Osteoblast (primary cell): ENCODE measurements at regions not wholly inside any gene's neighbourhood (a gene's known extent, or its start where the extent isn't known, plus 50 kb on each side); places are given as distances from the start of the nearest gene placed in this dataset.

ENCODE experiments used
- DNase-seq: peaks from one replicate; pipeline ENCODE4 v3.0.0; 2011; ENCODE audit warnings: low spot score, mixed read lengths; ENCODE audit not compliant: insufficient read length; ENCODE audit errors: missing footprints
- H2AFZ ChIP-seq: 2 replicates; pipeline ENCODE4 v1.6.0; 2011; ENCODE audit warnings: mild to moderate bottlenecking, low read length
- H3K27ac ChIP-seq: 2 replicates; pipeline ENCODE4 v1.5.1; 2011; ENCODE audit warnings: mild to moderate bottlenecking, low read depth, low read length, moderate library complexity
- H3K27me3 ChIP-seq: 2 replicates; pipeline ENCODE4 v1.6.0; 2012; ENCODE audit warnings: mild to moderate bottlenecking, control low read depth, inconsistent platforms, low read length, moderate library complexity; ENCODE audit not compliant: insufficient read depth
- H3K36me3 ChIP-seq: 2 replicates; pipeline ENCODE4 v1.5.1; 2011; ENCODE audit warnings: mild to moderate bottlenecking, low read length, control low read depth, moderate library complexity; ENCODE audit not compliant: insufficient read depth
- H3K4me1 ChIP-seq: 2 replicates; pipeline ENCODE4 v1.5.1; 2011; ENCODE audit warnings: mild to moderate bottlenecking, low read length, control low read depth, moderate library complexity; ENCODE audit not compliant: insufficient read depth
- H3K4me2 ChIP-seq: 2 replicates; pipeline ENCODE4 v1.6.0; 2011; ENCODE audit warnings: mild to moderate bottlenecking, low read length; ENCODE audit not compliant: insufficient read depth
- H3K4me3 ChIP-seq: fragments of 200-600 bp; sonication (generic); 3 replicates; pipeline ENCODE4 v1.5.1; 2012; ENCODE audit warnings: mild to moderate bottlenecking, low read length, inconsistent platforms; ENCODE audit not compliant: insufficient read depth
- H3K79me2 ChIP-seq: 2 replicates; pipeline ENCODE4 v1.6.0; 2012; ENCODE audit warnings: mild to moderate bottlenecking, low read length, control low read depth, inconsistent platforms; ENCODE audit not compliant: insufficient read depth
- H3K9me3 ChIP-seq: 2 replicates; pipeline ENCODE4 v1.5.1; 2011; ENCODE audit warnings: low read depth, low read length, control low read depth
- H4K20me1 ChIP-seq: 2 replicates; pipeline ENCODE4 v1.6.0; 2012; ENCODE audit warnings: mild to moderate bottlenecking, low read length, control low read depth; ENCODE audit not compliant: insufficient read depth
- TF ChIP-seq, protein P1 (sequence below): IDR thresholded peaks from 2 replicates; pipeline ENCODE4 v1.5.1; 2011; ENCODE audit warnings: mild to moderate bottlenecking, low read depth, low read length, moderate library complexity; ENCODE audit errors: extremely low read depth

GRCh38 chr3:1998739-1999138 lies 99.9 kb upstream of the CNTN4 start:
- H3K79me2 ChIP-seq, result no peaks in the 10 kb centered on the region
- H2AFZ ChIP-seq, result no peak overlapping the region
- H3K9me3 ChIP-seq, result peaks cover 2% of the 10 kb centered on the region
- no peaks in the 10 kb centered on the region for H3K4me1 ChIP-seq
- DNase-seq, result no peak
- TF ChIP-seq, protein P1, sequence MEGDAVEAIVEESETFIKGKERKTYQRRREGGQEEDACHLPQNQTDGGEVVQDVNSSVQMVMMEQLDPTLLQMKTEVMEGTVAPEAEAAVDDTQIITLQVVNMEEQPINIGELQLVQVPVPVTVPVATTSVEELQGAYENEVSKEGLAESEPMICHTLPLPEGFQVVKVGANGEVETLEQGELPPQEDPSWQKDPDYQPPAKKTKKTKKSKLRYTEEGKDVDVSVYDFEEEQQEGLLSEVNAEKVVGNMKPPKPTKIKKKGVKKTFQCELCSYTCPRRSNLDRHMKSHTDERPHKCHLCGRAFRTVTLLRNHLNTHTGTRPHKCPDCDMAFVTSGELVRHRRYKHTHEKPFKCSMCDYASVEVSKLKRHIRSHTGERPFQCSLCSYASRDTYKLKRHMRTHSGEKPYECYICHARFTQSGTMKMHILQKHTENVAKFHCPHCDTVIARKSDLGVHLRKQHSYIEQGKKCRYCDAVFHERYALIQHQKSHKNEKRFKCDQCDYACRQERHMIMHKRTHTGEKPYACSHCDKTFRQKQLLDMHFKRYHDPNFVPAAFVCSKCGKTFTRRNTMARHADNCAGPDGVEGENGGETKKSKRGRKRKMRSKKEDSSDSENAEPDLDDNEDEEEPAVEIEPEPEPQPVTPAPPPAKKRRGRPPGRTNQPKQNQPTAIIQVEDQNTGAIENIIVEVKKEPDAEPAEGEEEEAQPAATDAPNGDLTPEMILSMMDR, result no peak
- no peak overlapping the region for H3K27ac ChIP-seq
- no peaks in the 10 kb centered on the region for H3K27me3 ChIP-seq
- H3K4me2 ChIP-seq, result no peak overlapping the region
- no peaks in the 10 kb centered on the region for H3K36me3 ChIP-seq
- no peaks in the 10 kb centered on the region for H4K20me1 ChIP-seq
- no peak overlapping the region for H3K4me3 ChIP-seq

DNA sequence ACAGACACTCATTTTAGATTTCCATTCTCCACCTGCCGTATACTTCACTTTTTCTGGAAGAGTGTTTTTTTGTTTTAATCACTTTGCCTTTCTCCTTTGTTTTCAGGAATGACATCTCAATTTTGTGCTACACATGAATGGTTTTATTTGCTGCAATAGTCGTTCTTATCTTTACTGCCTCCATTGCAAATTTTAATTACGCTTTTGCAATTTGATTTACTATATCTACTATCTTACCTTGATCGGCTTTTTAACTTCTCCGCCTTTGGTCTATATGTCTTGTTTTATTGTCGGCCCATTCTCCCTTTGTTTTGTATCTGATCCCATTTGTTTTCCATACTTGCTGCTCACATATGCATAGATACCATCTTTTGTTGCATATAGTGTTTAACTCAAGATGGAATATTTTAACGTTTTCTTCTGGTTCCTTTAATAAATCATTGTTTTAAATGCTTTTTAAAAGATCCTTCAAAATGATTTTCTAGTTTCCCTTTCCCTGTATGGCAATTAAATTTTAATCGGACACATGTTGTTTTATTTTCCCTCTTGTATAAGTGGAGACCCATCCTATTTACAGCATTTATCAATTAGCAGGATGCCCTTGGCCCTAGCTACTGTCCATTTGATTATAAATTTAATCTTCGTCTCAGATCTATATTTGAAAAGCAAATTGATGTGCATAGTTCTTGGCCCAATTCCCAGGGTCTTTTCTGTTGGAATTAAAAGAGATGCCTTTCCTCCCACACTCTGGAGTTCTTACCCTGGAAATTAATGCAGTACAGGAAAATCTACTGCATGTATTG lies 97.2 kb upstream of the CNTN4 start:
- H3K4me3 ChIP-seq, result no peak overlapping the region
- no peak overlapping the region for H3K27ac ChIP-seq
- H3K79me2 ChIP-seq, result no peaks in the 10 kb centered on the region
- H4K20me1 ChIP-seq, result no peaks in the 10 kb centered on the region
- DNase-seq, result no peak
- H3K36me3 ChIP-seq, result no peaks in the 10 kb centered on the region
- no peak overlapping the region for H2AFZ ChIP-seq
- no peaks in the 10 kb centered on the region for H3K4me1 ChIP-seq
- TF ChIP-seq, protein P1, result no peak
- H3K4me2 ChIP-seq, result no peak overlapping the region
- peaks cover 2% of the 10 kb centered on the region for H3K9me3 ChIP-seq
- no peaks in the 10 kb centered on the region for H3K27me3 ChIP-seq

DNA sequence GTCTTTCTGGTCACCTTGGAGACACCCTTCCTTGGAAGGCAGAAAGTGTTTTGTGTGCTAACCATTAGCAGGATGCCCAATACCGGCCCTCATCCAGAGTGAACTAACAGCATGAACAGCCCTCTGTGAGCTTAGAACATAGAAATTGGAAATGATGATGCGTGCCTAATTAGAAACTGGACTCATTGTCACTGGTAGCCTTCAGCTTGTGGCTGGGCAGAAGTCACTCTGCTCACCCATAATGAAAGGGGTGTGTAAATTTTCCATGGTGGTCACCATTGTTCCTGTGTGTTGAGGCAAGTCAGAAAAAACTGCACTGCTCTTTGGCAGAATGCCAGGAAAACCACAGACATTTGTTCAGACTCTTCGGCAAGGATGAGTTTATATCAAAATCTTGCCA lies 74.7 kb upstream of the CNTN4 start:
- H3K27me3 ChIP-seq, result no peaks in the 10 kb centered on the region
- H4K20me1 ChIP-seq, result no peaks in the 10 kb centered on the region
- H3K79me2 ChIP-seq, result no peaks in the 10 kb centered on the region
- no peak overlapping the region for H3K4me2 ChIP-seq
- no peak overlapping the region for H3K4me3 ChIP-seq
- TF ChIP-seq, protein P1, result no peak
- no peak overlapping the region for H2AFZ ChIP-seq
- H3K27ac ChIP-seq, result no peak overlapping the region
- H3K9me3 ChIP-seq, result peaks cover 5% of the 10 kb centered on the region
- H3K4me1 ChIP-seq, result no peaks in the 10 kb centered on the region
- no peak for DNase-seq
- no peaks in the 10 kb centered on the region for H3K36me3 ChIP-seq

- no peak overlapping the region for H2AFZ ChIP-seq
- H3K27me3 ChIP-seq, result no peaks in the 10 kb centered on the region
- H3K27ac ChIP-seq, result no peak overlapping the region
- DNase-seq, result no peak
- H3K4me3 ChIP-seq, result no peak overlapping the region
- H3K79me2 ChIP-seq, result no peaks in the 10 kb centered on the region
- peaks cover 5% of the 10 kb centered on the region for H3K9me3 ChIP-seq
- TF ChIP-seq, protein P1, result no peak
- H3K4me1 ChIP-seq, result no peaks in the 10 kb centered on the region
- H3K36me3 ChIP-seq, result no peaks in the 10 kb centered on the region
- no peak overlapping the region for H3K4me2 ChIP-seq
- H4K20me1 ChIP-seq, result no peaks in the 10 kb centered on the region
These were observed 74.0 kb upstream of the CNTN4 start for GRCh38 chr3:2024713-2025112.
